CD8-positive, alpha-beta memory T cell (primary cell): ENCODE measurements at regions not wholly inside any gene's neighbourhood (a gene's known extent, or its start where the extent isn't known, plus 50 kb on each side); places are given as distances from the start of the nearest gene placed in this dataset.

Experiments used
- CTCF ChIA-PET: fragments of 350-600 bp; sonication (Branson Sonifier 250); formaldehyde crosslinking; loops from one replicate; lab custom pipeline; 2021; ENCODE audit warnings: antibody characterized with exemption; lab: Charles Lee
- POLR2A ChIA-PET: fragments of 350-600 bp; sonication (Branson Sonifier 250); formaldehyde crosslinking; loops from one replicate; lab custom pipeline; 2021; ENCODE audit warnings: antibody characterized with exemption; lab: Charles Lee
- DNase-seq, 5 donors: peaks; one replicate each; pipeline versions ENCODE4 v3.0.0 to v3.0.0-alpha.2; 2020 to 2022; ENCODE audit warnings: mixed read lengths in 1 of 5
- H3K27ac ChIP-seq: one replicate; pipeline ENCODE4 v1.7.0; 2013; ENCODE audit warnings: low read depth, mild to moderate bottlenecking, low read length, moderate library complexity
- H3K27me3 ChIP-seq: 2 replicates; pipeline ENCODE4 v1.7.0; 2013; ENCODE audit warnings: low read length, mild to moderate bottlenecking; ENCODE audit not compliant: insufficient read depth, poor library complexity, severe bottlenecking
- H3K36me3 ChIP-seq: 2 replicates; pipeline ENCODE4 v1.7.0; 2013; ENCODE audit warnings: mild to moderate bottlenecking, low read length, moderate library complexity; ENCODE audit not compliant: insufficient read depth
- H3K4me1 ChIP-seq: 2 replicates; pipeline ENCODE4 v1.7.0; 2013; ENCODE audit warnings: mild to moderate bottlenecking, low read length, moderate library complexity; ENCODE audit not compliant: insufficient read depth
- H3K4me3 ChIP-seq: 2 replicates; pipeline ENCODE4 v1.7.0; 2013; ENCODE audit warnings: mild to moderate bottlenecking, low read length
- H3K9me3 ChIP-seq: 2 replicates; pipeline ENCODE4 v1.7.0; 2013; ENCODE audit warnings: mild to moderate bottlenecking, low read length
- H3K27ac Mint-ChIP-seq, 8 donors: one replicate each; pipeline ENCODE4 v1.8.0; 2020 to 2021; ENCODE audit warnings: mixed read lengths in 8 of 8, mild to moderate bottlenecking in 6 of 8, inconsistent platforms in 3 of 8, moderate library complexity in 3 of 8
- H3K27me3 Mint-ChIP-seq, 2 donors: one replicate each; pipeline ENCODE4 v1.8.0; 2020 to 2021; ENCODE audit warnings: mixed read lengths in 2 of 2, mild to moderate bottlenecking in 1 of 2, moderate library complexity in 1 of 2
- H3K36me3 Mint-ChIP-seq, 3 donors: one replicate each; pipeline ENCODE4 v1.8.0; 2020 to 2021; ENCODE audit warnings: mixed read lengths in 3 of 3, inconsistent platforms in 1 of 3, mild to moderate bottlenecking in 1 of 3
- H3K4me1 Mint-ChIP-seq, 3 donors: one replicate each; pipeline ENCODE4 v1.8.0; 2020 to 2021; ENCODE audit warnings: mixed read lengths in 3 of 3, inconsistent platforms in 1 of 3, mild to moderate bottlenecking in 1 of 3
- H3K4me3 Mint-ChIP-seq, 7 donors: one replicate each; pipeline ENCODE4 v1.8.0; 2020 to 2021; ENCODE audit warnings: mixed read lengths in 7 of 7, mild to moderate bottlenecking in 6 of 7, moderate library complexity in 4 of 7, inconsistent platforms in 2 of 7
- H3K9me3 Mint-ChIP-seq, 5 donors: one replicate each; pipeline ENCODE4 v1.8.0; 2020 to 2022; ENCODE audit warnings: mixed read lengths in 5 of 5, mild to moderate bottlenecking in 3 of 5, moderate library complexity in 2 of 5, inconsistent platforms in 1 of 5

DNA sequence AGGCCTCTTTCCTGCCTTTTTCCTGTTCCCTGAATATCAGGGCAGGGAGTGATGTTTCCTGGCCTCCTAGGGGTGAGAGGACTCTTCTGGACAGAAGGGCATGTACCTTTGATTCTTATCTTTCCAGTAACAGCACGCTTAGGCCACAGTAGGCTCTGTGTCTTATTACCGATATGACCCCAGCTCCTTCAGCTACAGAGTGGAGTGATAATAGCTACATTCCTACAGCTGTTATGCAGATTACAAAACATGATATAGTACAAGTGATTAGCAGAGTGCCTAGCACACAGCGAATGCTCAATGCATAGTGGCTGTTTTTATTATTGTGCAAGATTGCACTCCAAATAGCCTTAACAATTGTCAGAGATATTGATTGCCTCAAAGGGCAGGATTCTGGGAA is 574.2 kb downstream of the CCSER2 start:
- Histone ChIP-seq H3K4me3 (no peak overlapping the region), H3K36me3 (no peaks in the 10 kb centered on the region), H3K27ac (no peak overlapping the region), H3K27me3 (no peaks in the 10 kb centered on the region), H3K4me1 (no peaks in the 10 kb centered on the region), H3K9me3 (no peaks in the 10 kb centered on the region)
- Mint-ChIP-seq H3K4me3 (no peak overlapping the region), H3K27me3 (peaks cover 0 to under 1% of the 10 kb centered on the region in 2 donors), H3K4me1 (no peaks in the 10 kb centered on the region), H3K27ac (no peak overlapping the region), H3K9me3 (peaks cover 0 to 6% (median 0%) of the 10 kb centered on the region in 5 donors), H3K36me3 (no peaks in the 10 kb centered on the region)
- POLR2A ChIA-PET: no interaction called here
- no peak for DNase-seq
- CTCF ChIA-PET: no interaction called here

DNA sequence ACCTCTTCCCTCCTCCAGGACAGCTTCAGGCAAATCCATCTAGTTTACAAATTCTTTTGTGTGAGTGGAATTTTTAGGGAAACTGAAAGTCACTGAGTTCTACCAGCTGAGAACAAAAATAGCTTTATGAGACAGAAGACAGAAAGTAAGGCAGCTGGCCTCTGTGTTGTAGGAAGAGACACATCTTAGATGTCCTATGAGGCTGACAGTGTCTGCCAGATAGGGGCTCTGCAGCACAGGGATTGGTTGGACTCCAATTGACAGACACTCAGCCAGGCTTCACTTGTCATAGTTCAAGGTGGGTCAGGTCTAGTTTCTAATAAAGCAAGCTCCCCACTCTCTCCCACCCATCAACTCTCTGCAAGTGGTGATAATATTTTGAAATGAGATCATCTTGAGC is 574.9 kb downstream of the CCSER2 start:
- H3K27ac ChIP-seq: no peak overlapping the region
- H3K36me3 ChIP-seq: no peaks in the 10 kb centered on the region
- H3K4me1 Mint-ChIP-seq: no peaks in the 10 kb centered on the region
- H3K27ac Mint-ChIP-seq: no peak overlapping the region
- CTCF ChIA-PET: no interaction called here
- no peak for DNase-seq
- H3K27me3 ChIP-seq: no peaks in the 10 kb centered on the region
- H3K4me3 Mint-ChIP-seq: no peak overlapping the region
- H3K27me3 Mint-ChIP-seq: peaks cover 0 to 7% of the 10 kb centered on the region in 2 donors
- H3K36me3 Mint-ChIP-seq: no peaks in the 10 kb centered on the region
- POLR2A ChIA-PET: no interaction called here
- H3K9me3 ChIP-seq: no peaks in the 10 kb centered on the region
- H3K9me3 Mint-ChIP-seq: peaks cover 0 to 6% (median 0%) of the 10 kb centered on the region in 5 donors
- H3K4me3 ChIP-seq: no peak overlapping the region
- H3K4me1 ChIP-seq: no peaks in the 10 kb centered on the region

DNA sequence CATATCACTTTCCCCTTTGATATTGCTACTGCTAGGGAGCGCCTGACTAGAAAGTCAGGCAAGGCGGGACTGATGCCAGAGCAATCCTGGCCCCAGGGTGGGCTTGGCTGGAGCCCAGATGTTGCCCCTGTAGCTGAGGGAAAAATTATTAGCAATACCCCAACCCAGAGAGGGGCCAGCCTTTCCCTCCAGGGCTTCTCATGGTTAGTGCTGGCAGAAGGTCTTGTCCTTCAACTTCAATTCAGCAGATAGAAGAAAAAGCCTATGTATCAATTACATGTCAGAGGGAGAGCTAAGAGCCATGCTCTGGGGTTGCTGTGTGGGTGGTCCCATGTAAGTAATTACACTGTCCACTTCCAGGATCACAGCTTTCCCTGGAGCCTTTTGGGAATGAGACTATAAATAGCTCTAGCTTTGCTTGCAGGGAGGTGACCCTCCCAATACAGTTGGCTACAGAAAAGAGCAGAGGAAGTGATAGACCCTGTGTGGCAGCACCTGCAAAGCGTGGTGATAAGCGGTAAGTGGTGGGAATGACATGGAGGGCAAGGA is 579.1 kb downstream of the CCSER2 start:
- Histone ChIP-seq H3K27ac (no peak overlapping the region), H3K36me3 (no peaks in the 10 kb centered on the region), H3K27me3 (no peaks in the 10 kb centered on the region), H3K4me3 (no peak overlapping the region), H3K9me3 (no peaks in the 10 kb centered on the region), H3K4me1 (no peaks in the 10 kb centered on the region)
- Mint-ChIP-seq H3K36me3 (no peaks in the 10 kb centered on the region), H3K27me3 (peaks cover 0 to 7% of the 10 kb centered on the region in 2 donors), H3K9me3 (peaks cover 0 to 3% (median 2%) of the 10 kb centered on the region in 5 donors), H3K27ac (no peak overlapping the region), H3K4me1 (no peaks in the 10 kb centered on the region), H3K4me3 (no peak overlapping the region)
- ChIA-PET POLR2A (no interaction called here), CTCF (no interaction called here)
- DNase-seq: no peak

DNA sequence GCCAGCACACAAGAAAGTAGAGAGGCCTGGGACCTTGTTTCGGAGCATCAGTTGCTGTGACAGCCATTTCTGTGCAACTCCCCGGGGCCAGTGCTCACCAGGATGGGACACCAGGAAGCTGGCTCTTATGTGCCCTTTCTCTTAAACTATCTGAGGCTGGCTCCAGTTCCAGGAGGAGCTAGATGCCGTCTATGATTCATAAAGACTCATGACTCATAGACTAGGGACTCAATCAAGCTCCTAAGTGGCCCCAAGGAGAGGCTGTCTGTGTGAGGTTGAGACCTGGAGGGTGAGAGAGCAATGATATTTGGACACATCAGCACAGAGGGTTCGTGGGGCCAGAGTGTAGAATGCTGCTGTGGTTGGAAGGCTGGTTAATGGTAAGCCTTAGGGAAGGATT is 580.1 kb downstream of the CCSER2 start:
- H3K4me3 ChIP-seq: no peak overlapping the region
- H3K9me3 ChIP-seq: no peaks in the 10 kb centered on the region
- H3K27ac ChIP-seq: no peak overlapping the region
- POLR2A ChIA-PET: no interaction called here
- H3K27me3 Mint-ChIP-seq: peaks cover 0 to 7% of the 10 kb centered on the region in 2 donors
- no peaks in the 10 kb centered on the region for H3K36me3 Mint-ChIP-seq
- no peak for DNase-seq
- H3K27me3 ChIP-seq: no peaks in the 10 kb centered on the region
- no peaks in the 10 kb centered on the region for H3K36me3 ChIP-seq
- CTCF ChIA-PET: interaction anchor here (0.9 kb wide), 1 partner anchor 9 kb away, joined by 3 read pairs; no protein-coding TSS in a partner anchor
- H3K9me3 Mint-ChIP-seq: peaks cover 0 to 6% (median 2%) of the 10 kb centered on the region in 5 donors
- no peaks in the 10 kb centered on the region for H3K4me1 Mint-ChIP-seq
- no peak overlapping the region for H3K27ac Mint-ChIP-seq
- H3K4me1 ChIP-seq: no peaks in the 10 kb centered on the region
- no peak overlapping the region for H3K4me3 Mint-ChIP-seq

DNA sequence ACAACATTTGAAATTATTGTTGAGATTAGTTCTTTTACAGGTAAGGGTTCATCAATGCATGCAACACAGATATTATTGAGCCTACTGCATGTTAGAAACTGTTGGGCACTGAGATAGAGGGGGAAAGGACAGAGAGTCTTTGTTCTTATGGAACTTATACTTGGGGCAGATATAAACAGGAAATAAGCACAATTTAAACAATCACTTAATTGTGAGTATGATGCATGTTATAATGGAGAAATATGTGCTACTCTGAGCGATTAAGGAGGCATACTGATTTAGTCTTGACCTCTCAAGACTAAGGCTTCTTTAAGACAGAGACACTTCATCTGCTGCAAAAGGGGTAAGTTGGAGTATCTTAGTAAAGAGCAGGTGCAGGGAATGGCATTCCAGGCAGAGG is 593.3 kb downstream of the CCSER2 start:
- Mint-ChIP-seq H3K4me1 (no peaks in the 10 kb centered on the region), H3K9me3 (peaks cover 0 to 5% (median 4%) of the 10 kb centered on the region in 5 donors), H3K27ac (no peak overlapping the region), H3K4me3 (no peak overlapping the region), H3K36me3 (no peaks in the 10 kb centered on the region), H3K27me3 (peaks cover 0 to 1% of the 10 kb centered on the region in 2 donors)
- DNase-seq: no peak
- Histone ChIP-seq H3K27me3 (no peaks in the 10 kb centered on the region), H3K9me3 (no peaks in the 10 kb centered on the region), H3K4me3 (no peak overlapping the region), H3K36me3 (no peaks in the 10 kb centered on the region), H3K4me1 (no peaks in the 10 kb centered on the region), H3K27ac (no peak overlapping the region)
- CTCF ChIA-PET: no interaction called here
- POLR2A ChIA-PET: no interaction called here

DNA sequence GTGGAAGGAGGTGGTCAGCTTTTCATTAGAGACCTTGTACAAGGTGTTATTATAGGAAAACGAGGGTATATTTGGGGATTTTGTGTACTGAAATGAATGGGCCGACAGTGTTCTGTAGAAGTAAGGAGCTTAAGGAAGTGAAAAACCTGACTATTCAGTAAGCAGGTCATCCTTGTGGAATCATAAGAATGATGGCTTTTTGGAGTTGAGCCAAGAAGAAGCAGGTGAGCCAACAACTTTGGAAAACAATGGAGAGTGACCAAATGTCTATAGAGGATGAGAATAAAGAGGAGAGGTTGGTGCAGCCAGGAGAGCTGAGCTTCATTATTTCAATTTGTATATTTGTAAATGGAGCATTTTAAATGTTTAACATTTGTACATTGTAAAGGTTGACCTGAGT is 595.7 kb downstream of the CCSER2 start:
- no peak for DNase-seq
- Mint-ChIP-seq H3K36me3 (no peaks in the 10 kb centered on the region), H3K4me3 (no peak overlapping the region), H3K4me1 (no peaks in the 10 kb centered on the region), H3K9me3 (peaks cover 0 to 5% (median 3%) of the 10 kb centered on the region in 5 donors), H3K27ac (no peak overlapping the region), H3K27me3 (peaks cover 0 to 2% of the 10 kb centered on the region in 2 donors)
- CTCF ChIA-PET: no interaction called here
- no peaks in the 10 kb centered on the region for H3K36me3 ChIP-seq
- H3K4me3 ChIP-seq: no peak overlapping the region
- H3K27ac ChIP-seq: no peak overlapping the region
- POLR2A ChIA-PET: no interaction called here
- no peaks in the 10 kb centered on the region for H3K27me3 ChIP-seq
- no peaks in the 10 kb centered on the region for H3K9me3 ChIP-seq
- no peaks in the 10 kb centered on the region for H3K4me1 ChIP-seq

DNA sequence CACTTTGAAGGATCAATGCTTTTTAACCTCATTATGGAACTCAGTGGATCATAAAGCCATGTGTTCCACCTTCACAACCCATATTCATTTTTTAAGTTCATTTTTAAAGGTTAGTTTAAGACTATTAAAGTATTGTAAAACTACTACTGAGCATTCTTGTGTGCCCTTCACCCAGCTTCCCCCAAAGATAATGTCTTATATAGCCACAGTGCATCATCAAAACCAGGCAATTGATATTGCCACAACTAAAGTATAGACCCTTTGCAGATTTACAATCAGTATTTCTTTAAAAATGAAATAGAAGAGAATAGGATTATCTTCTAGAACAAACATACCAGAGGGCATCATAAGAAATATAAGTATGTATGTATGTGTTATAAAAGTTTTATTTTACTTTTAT is 597.1 kb downstream of the CCSER2 start:
- Mint-ChIP-seq H3K27me3 (peaks cover 0 to 2% of the 10 kb centered on the region in 2 donors), H3K36me3 (no peaks in the 10 kb centered on the region), H3K9me3 (peaks cover 0 to 5% (median 3%) of the 10 kb centered on the region in 5 donors), H3K4me3 (no peak overlapping the region), H3K27ac (no peak overlapping the region), H3K4me1 (no peaks in the 10 kb centered on the region)
- Histone ChIP-seq H3K27me3 (no peaks in the 10 kb centered on the region), H3K27ac (no peak overlapping the region), H3K36me3 (no peaks in the 10 kb centered on the region), H3K4me3 (no peak overlapping the region), H3K9me3 (no peaks in the 10 kb centered on the region), H3K4me1 (no peaks in the 10 kb centered on the region)
- CTCF ChIA-PET: no interaction called here
- no peak for DNase-seq
- POLR2A ChIA-PET: no interaction called here

DNA sequence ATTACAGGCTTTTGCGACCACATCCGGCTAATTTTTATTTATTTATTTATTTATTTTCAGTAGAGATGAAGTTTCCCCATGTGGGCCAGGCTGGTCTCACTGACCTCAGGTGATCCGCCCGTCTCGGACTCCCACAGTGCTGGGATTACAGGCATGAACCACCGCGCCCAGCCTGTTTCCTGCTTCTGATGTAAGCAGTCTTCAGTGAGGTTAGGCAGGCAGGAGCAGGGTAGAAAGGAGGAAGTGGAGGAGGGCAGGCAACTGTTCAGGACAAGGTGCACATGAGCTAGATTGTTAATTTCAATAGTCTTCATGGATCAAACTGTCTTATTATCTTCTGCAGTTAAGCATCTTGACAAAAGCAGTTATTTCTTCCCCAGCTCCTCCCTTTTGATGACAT is 605.0 kb downstream of the CCSER2 start:
- CTCF ChIA-PET: no interaction called here
- peaks cover 0 to 2% (median 0%) of the 10 kb centered on the region in 5 donors for H3K9me3 Mint-ChIP-seq

More for the DNA sequence above, 605.0 kb downstream of the CCSER2 start:
- H3K4me1 Mint-ChIP-seq: no peaks in the 10 kb centered on the region
- DNase-seq: no peak
- no peak overlapping the region for H3K27ac Mint-ChIP-seq
- no peaks in the 10 kb centered on the region for H3K36me3 Mint-ChIP-seq
- Histone ChIP-seq H3K4me1 (no peaks in the 10 kb centered on the region), H3K36me3 (no peaks in the 10 kb centered on the region), H3K9me3 (no peaks in the 10 kb centered on the region), H3K27me3 (no peaks in the 10 kb centered on the region), H3K27ac (no peak overlapping the region), H3K4me3 (no peak overlapping the region)
- peaks cover 0 to 3% of the 10 kb centered on the region in 2 donors for H3K27me3 Mint-ChIP-seq
- H3K4me3 Mint-ChIP-seq: no peak overlapping the region
- POLR2A ChIA-PET: no interaction called here
